K562 (cell line): ENCODE measurements at regions not wholly inside any gene's neighbourhood (a gene's known extent, or its start where the extent isn't known, plus 50 kb on each side); places are given as distances from the start of the nearest gene placed in this dataset.
A peak's percentile ranks its signal among the peaks of the same experiment; 100 is the strongest.

Experiments used
- ATF7 ChIP-seq: fragments of 450-650 bp; IDR thresholded peaks from 2 replicates; pipeline ENCODE4 v1.7.1; 2014; ENCODE audit warnings: mild to moderate bottlenecking, moderate library complexity
- CBFA2T3 ChIP-seq: fragments of 450-650 bp; IDR thresholded peaks from 2 replicates; pipeline ENCODE4 v1.6.1; 2017
- CREM ChIP-seq: IDR thresholded peaks from 2 replicates; pipeline ENCODE4 v1.6.1; 2014; ENCODE audit warnings: antibody characterized with exemption, low read depth
- CTBP1 ChIP-seq: fragments of 450-650 bp; IDR thresholded peaks from 2 replicates; pipeline ENCODE4 v1.6.1; 2016; ENCODE audit warnings: borderline replicate concordance
- E2F6 ChIP-seq, 2 experiments: IDR thresholded peaks; 2 replicates each; pipeline ENCODE4 v1.6.1; 2011; ENCODE audit warnings: borderline replicate concordance in 1 of 2, control low read depth in 1 of 2, low read depth in 1 of 2, low read length in 1 of 2, mild to moderate bottlenecking in 1 of 2, mixed read lengths in 1 of 2, moderate library complexity in 1 of 2; ENCODE audit not compliant: insufficient read depth in 1 of 2, insufficient read length in 1 of 2, poor library complexity in 1 of 2, severe bottlenecking in 1 of 2; ENCODE audit errors: extremely low read depth in 1 of 2
- ELF1 ChIP-seq: fragments of 200-800 bp; sonication (Bioruptor generic); IDR thresholded peaks from 2 replicates; pipeline ENCODE4 v1.6.1; 2016; ENCODE audit warnings: missing genetic modification characterization, missing compliant biosample characterization
- ETV5 ChIP-seq: sonication (generic); formaldehyde crosslinking; IDR thresholded peaks from 2 replicates; pipeline ENCODE4 v1.4.0; 2020; ENCODE audit warnings: low read depth, mild to moderate bottlenecking, missing genetic modification reagents
- HLTF ChIP-seq: fragments of 450-650 bp; IDR thresholded peaks from 2 replicates; pipeline ENCODE4 v1.6.1; 2016
- HMBOX1 ChIP-seq: sonication (generic); IDR thresholded peaks from 2 replicates; pipeline ENCODE4 v1.6.1; 2016
- KLF6 ChIP-seq: fragments of 250-450 bp; sonication (Bioruptor Pico); IDR thresholded peaks from 2 replicates; pipeline ENCODE4 v1.4.0; 2020; ENCODE audit warnings: mild to moderate bottlenecking, moderate library complexity, borderline replicate concordance
- L3MBTL2 ChIP-seq: fragments of 450-650 bp; IDR thresholded peaks from 2 replicates; pipeline ENCODE4 v1.6.1; 2016; ENCODE audit warnings: mild to moderate bottlenecking, moderate library complexity
- MNT ChIP-seq, 2 experiments: fragments of 450-650 bp; conservative IDR thresholded peaks; 2 replicates each; pipeline ENCODE4 v1.6.1; 2017; ENCODE audit warnings: mild to moderate bottlenecking in 2 of 2, moderate library complexity in 2 of 2
- NCOA1 ChIP-seq: fragments of 450-650 bp; IDR thresholded peaks from 2 replicates; pipeline ENCODE4 v1.6.1; 2016; ENCODE audit warnings: low read depth
- NR4A1 ChIP-seq, 2 experiments: fragments of 250-450 bp in 1 of 2; fragments of 450-650 bp in 1 of 2; sonication (Bioruptor Pico) in 1 of 2; IDR thresholded peaks; 2 replicates each; pipeline versions ENCODE4 v1.4.0 to v1.6.1; 2016 to 2020; ENCODE audit warnings: mild to moderate bottlenecking in 2 of 2, missing compliant biosample characterization in 1 of 2, missing genetic modification characterization in 1 of 2, moderate library complexity in 1 of 2
- NRF1 ChIP-seq, 2 experiments: fragments of 450-650 bp; IDR thresholded peaks in 1 of 2; conservative IDR thresholded peaks in 1 of 2; 2 replicates each; pipeline ENCODE4 v1.6.1; 2014; ENCODE audit warnings: mild to moderate bottlenecking in 2 of 2
- PPARD ChIP-seq: fragments of 250-450 bp; sonication (Bioruptor Pico); IDR thresholded peaks from 2 replicates; pipeline ENCODE4 v1.8.0; 2022; ENCODE audit warnings: inconsistent platforms, mild to moderate bottlenecking, moderate library complexity
- RCOR1 ChIP-seq, 2 experiments: IDR thresholded peaks; 2 replicates each; pipeline ENCODE4 v1.6.1; 2012; ENCODE audit warnings: low read depth in 2 of 2, low read length in 2 of 2, borderline replicate concordance in 1 of 2, improper control_type of control experiment in 1 of 2
- SMARCA4 ChIP-seq: fragments of 450-650 bp; IDR thresholded peaks from 2 replicates; pipeline ENCODE4 v1.6.1; 2016
- THRA ChIP-seq: fragments of 450-650 bp; IDR thresholded peaks from 2 replicates; pipeline ENCODE4 v1.6.1; 2017; ENCODE audit warnings: mild to moderate bottlenecking, moderate library complexity
- TRIM25 ChIP-seq: fragments of 450-650 bp; IDR thresholded peaks from 2 replicates; pipeline ENCODE4 v1.7.0; 2016; ENCODE audit warnings: borderline replicate concordance
- U2AF2 ChIP-seq: fragments of 200-400 bp; formaldehyde crosslinking; optimal IDR thresholded peaks from 2 replicates; pipeline ENCODE3; 2017; ENCODE audit warnings: low read depth, mild to moderate bottlenecking, low read length
- ZNF384 ChIP-seq: IDR thresholded peaks from 2 replicates; pipeline ENCODE4 v1.6.1; 2012; ENCODE audit warnings: low read depth, low read length, improper control_type of control experiment
- ZNF830 ChIP-seq: fragments of 250-450 bp; sonication (Bioruptor Pico); IDR thresholded peaks from 2 replicates; pipeline ENCODE4 v1.5.0; 2021; ENCODE audit warnings: mild to moderate bottlenecking

GRCh38 chr7:131076711-131077181 lies 250.9 kb upstream of the MKLN1 start (continued):
- TF ChIP-seq E2F6 (IDR thresholded peaks at IDR 0.05; ENCODE audit: borderline replicate concordance in 1 of 2, extremely low read depth in 1 of 2, insufficient read depth in 1 of 2, insufficient read length in 1 of 2, low read depth in 1 of 2, low read length in 1 of 2, poor library complexity in 1 of 2, severe bottlenecking in 1 of 2) (no peak), L3MBTL2 (peak; percentile 55; the same call in 1 of the 2 replicates), HLTF (no peak), KLF6 (CRISPR knock-in tag) (0 out of 2 replicates have a peak, but pooled peaks have one; percentile 43), NR4A1 (CRISPR knock-in tag; IDR thresholded peaks at IDR 0.05) (no peak), NR4A1 (tag; IDR thresholded peaks at IDR 0.05) (no peak), MNT (conservative IDR thresholded peaks at IDR 0.05) (0 out of 4 replicates have a peak, but pooled peaks have one; percentile 8 to 31), TRIM25 (no peak), ATF7 (0 out of 2 replicates have a peak, but pooled peaks have one; percentile 14), CTBP1 (no peak), U2AF2 (no peak), HMBOX1 (0 out of 2 replicates have a peak, but pooled peaks have one; percentile 37), RCOR1 (IDR thresholded peaks at IDR 0.05; ENCODE audit: borderline replicate concordance in 1 of 2, low read depth in 2 of 2, low read length in 2 of 2) (peak in 1 of 2 experiments; percentile 53; a peak in 1 of 4 replicates), THRA (no peak), ELF1 (tag) (peak; percentile 66), ZNF384 (0 out of 2 replicates have a peak, but pooled peaks have one; percentile 37), PPARD (CRISPR knock-in tag) (no peak), ZNF830 (CRISPR knock-in tag) (no peak), CREM (no peak), NCOA1 (no peak), ETV5 (CRISPR knock-in tag) (no peak), CBFA2T3 (0 out of 2 replicates have a peak, but pooled peaks have one; percentile 3), SMARCA4 (peak; percentile 43; the same call in 1 of the 2 replicates), NRF1 (conservative IDR thresholded peaks at IDR 0.05 in 1 of 2, IDR thresholded peaks at IDR 0.05 in 1 of 2) (peak; percentile 28 to 38; a peak in 3 of 4 replicates)
